ENCODE measurements at regions not wholly inside any gene's neighbourhood (a gene's known extent, or its start where the extent isn't known, plus 50 kb on each side); places are given as distances from the start of the nearest gene placed in this dataset.
A peak's percentile ranks its signal among the peaks of the same experiment; 100 is the strongest.

- peak; percentile 69 for TF ChIP-seq CTCF (IDR thresholded peaks at IDR 0.05; ENCODE audit: low read depth, low read length, poor library complexity, severe bottlenecking)
- TF ChIP-seq EZH2phosphoT487 (IDR thresholded peaks at IDR 0.05; ENCODE audit: borderline replicate concordance, low read length) = no peak
Measured at GRCh38 chr2:76197842-76198448, 487.2 kb upstream of the GCFC2 start.
